ENCODE measurements at regions not wholly inside any gene's neighbourhood (a gene's known extent, or its start where the extent isn't known, plus 50 kb on each side); places are given as distances from the start of the nearest gene placed in this dataset.

DNA sequence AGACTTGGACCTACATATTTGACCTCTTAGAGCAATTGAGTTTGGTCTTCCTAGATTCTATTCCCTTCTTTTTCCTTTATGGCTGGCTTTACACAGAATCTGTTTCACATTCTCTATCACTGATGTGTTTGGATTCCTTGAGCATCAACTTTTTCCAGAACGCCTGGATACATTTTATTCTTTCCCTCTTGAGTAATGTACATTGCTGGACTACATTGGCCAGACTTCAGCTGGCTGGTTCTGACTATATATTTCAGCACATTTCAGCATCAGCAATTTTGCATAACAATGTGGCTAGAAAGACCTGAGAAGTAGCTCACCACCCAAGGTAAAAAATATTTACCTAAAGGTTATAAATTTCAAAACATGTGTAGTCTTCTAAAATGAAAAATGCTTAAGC lies 2198.2 kb upstream of the RAG2 start:
- no peak for TF ChIP-seq POLR2A (IDR thresholded peaks at IDR 0.05)
- TF ChIP-seq, protein P1, sequence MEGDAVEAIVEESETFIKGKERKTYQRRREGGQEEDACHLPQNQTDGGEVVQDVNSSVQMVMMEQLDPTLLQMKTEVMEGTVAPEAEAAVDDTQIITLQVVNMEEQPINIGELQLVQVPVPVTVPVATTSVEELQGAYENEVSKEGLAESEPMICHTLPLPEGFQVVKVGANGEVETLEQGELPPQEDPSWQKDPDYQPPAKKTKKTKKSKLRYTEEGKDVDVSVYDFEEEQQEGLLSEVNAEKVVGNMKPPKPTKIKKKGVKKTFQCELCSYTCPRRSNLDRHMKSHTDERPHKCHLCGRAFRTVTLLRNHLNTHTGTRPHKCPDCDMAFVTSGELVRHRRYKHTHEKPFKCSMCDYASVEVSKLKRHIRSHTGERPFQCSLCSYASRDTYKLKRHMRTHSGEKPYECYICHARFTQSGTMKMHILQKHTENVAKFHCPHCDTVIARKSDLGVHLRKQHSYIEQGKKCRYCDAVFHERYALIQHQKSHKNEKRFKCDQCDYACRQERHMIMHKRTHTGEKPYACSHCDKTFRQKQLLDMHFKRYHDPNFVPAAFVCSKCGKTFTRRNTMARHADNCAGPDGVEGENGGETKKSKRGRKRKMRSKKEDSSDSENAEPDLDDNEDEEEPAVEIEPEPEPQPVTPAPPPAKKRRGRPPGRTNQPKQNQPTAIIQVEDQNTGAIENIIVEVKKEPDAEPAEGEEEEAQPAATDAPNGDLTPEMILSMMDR (IDR thresholded peaks at IDR 0.05) = no peak
